G401.6 (cell line): ENCODE measurements at regions not wholly inside any gene's neighbourhood (a gene's known extent, or its start where the extent isn't known, plus 50 kb on each side); places are given as distances from the start of the nearest gene placed in this dataset.

Experiments used
- FAIRE-seq: peaks from 2 replicates; lab custom pipeline; 2012; peaks lifted over from hg19 to GRCh38; lab: Jason Lieb, UNC

GRCh38 chr15:98202256-98202655, 241.8 kb downstream of the ARRDC4 start:
- no peak for FAIRE-seq

GRCh38 chr15:98203872-98204660, 243.6 kb downstream of the ARRDC4 start:
- no peak for FAIRE-seq

GRCh38 chr15:98207928-98208327, 247.4 kb downstream of the ARRDC4 start:
- FAIRE-seq, result no peak

- no peak for FAIRE-seq
Measured at GRCh38 chr15:98213346-98213979, 253.0 kb downstream of the ARRDC4 start.

- FAIRE-seq, result no peak
Measured at GRCh38 chr15:98216166-98216565, 255.7 kb downstream of the ARRDC4 start.

- no peak for FAIRE-seq
Measured at GRCh38 chr15:98217356-98217755, 256.9 kb downstream of the ARRDC4 start.

- FAIRE-seq, result no peak
Measured at GRCh38 chr15:98221144-98221543, 260.6 kb downstream of the ARRDC4 start.

GRCh38 chr15:98221577-98221976, 261.1 kb downstream of the ARRDC4 start:
- FAIRE-seq, result no peak

- no peak for FAIRE-seq
Measured at GRCh38 chr15:98226149-98226548, 265.6 kb downstream of the ARRDC4 start.

- no peak for FAIRE-seq
Measured at GRCh38 chr15:98226578-98226977, 266.1 kb downstream of the ARRDC4 start.

- no peak for FAIRE-seq
Measured at GRCh38 chr15:98228846-98229245, 268.3 kb downstream of the ARRDC4 start.

- FAIRE-seq, result no peak
Measured at GRCh38 chr15:98230975-98231374, 270.5 kb downstream of the ARRDC4 start.

- FAIRE-seq, result no peak
Measured at GRCh38 chr15:98231696-98232440, 271.4 kb downstream of the ARRDC4 start.

GRCh38 chr15:98232761-98233160, 272.3 kb downstream of the ARRDC4 start:
- no peak for FAIRE-seq

- FAIRE-seq, result no peak
Measured at GRCh38 chr15:98233873-98234272, 273.4 kb downstream of the ARRDC4 start.

- no peak for FAIRE-seq
Measured at GRCh38 chr15:98240303-98240702, 279.8 kb downstream of the ARRDC4 start.

GRCh38 chr15:98241032-98241554, 280.6 kb downstream of the ARRDC4 start:
- FAIRE-seq, result no peak

- FAIRE-seq, result no peak
Measured at GRCh38 chr15:98257290-98257689, 296.8 kb downstream of the ARRDC4 start.

- no peak for FAIRE-seq
Measured at GRCh38 chr15:98263787-98264186, 303.3 kb downstream of the ARRDC4 start.

GRCh38 chr15:98266295-98266694, 305.8 kb downstream of the ARRDC4 start:
- FAIRE-seq, result no peak

- FAIRE-seq, result no peak
Measured at GRCh38 chr15:98268163-98268562, 307.7 kb downstream of the ARRDC4 start.

- no peak for FAIRE-seq
Measured at GRCh38 chr15:98272625-98273024, 312.1 kb downstream of the ARRDC4 start.

- no peak for FAIRE-seq
Measured at GRCh38 chr15:98276018-98276417, 315.5 kb downstream of the ARRDC4 start.
